ENCODE measurements at regions not wholly inside any gene's neighbourhood (a gene's known extent, or its start where the extent isn't known, plus 50 kb on each side); places are given as distances from the start of the nearest gene placed in this dataset.

- TF ChIP-seq POLR2AphosphoS5 (IDR thresholded peaks at IDR 0.05) (no peak), CTCF (IDR thresholded peaks at IDR 0.05) (no peak), EP300 (IDR thresholded peaks at IDR 0.05) (no peak), POLR2A (IDR thresholded peaks at IDR 0.05) (no peak)
Observed at GRCh38 chr2:101538076-101538475, 63.2 kb upstream of the RFX8 start.

Measured in gastroesophageal sphincter (tissue), 3 donors.